K562 (cell line): ENCODE measurements at regions not wholly inside any gene's neighbourhood (a gene's known extent, or its start where the extent isn't known, plus 50 kb on each side); places are given as distances from the start of the nearest gene placed in this dataset.

Experiments used
- ATAC-seq: fragments of 200-7000 bp; cut with Tn5 transposase; 3 replicates; pipeline ENCODE4 v1.9.1; 2020; ENCODE audit warnings: moderate library complexity
- BruUV-seq: library from RNA; stranded (reverse); fragments of 400-500 nt; replicated peaks from 2 replicates; lab custom pipeline; 2021; lab: Mats Ljungman, UMichigan
- CTCF ChIA-PET: fragments of 300-600 bp; formaldehyde crosslinking; extraction: SDS; loops from one replicate; lab custom pipeline; 2021; ENCODE audit warnings: low intra/inter-chr PET ratio; lab: Yijun Ruan, JAX
- POLR2A ChIA-PET: fragments of 300-600, 350-650 bp; sonication (Branson Sonifier 250); formaldehyde crosslinking; extraction: SDS; loops from one replicate; lab custom pipeline; 2021; ENCODE audit warnings: antibody characterized with exemption, inconsistent platforms; lab: Yijun Ruan, JAX
- DNase-seq, 4 experiments: peaks; one replicate each; pipeline versions ENCODE4 v3.0.0 to v3.0.0-alpha.2; 2011 to 2018; ENCODE audit warnings: low spot score in 3 of 4, mixed read lengths in 3 of 4; ENCODE audit errors: extremely low read depth in 1 of 4
- FAIRE-seq: peaks from 2 replicates; lab custom pipeline; 2011; peaks lifted over from hg19 to GRCh38; lab: Jason Lieb, UNC
- H2AFZ ChIP-seq: 2 replicates; pipeline ENCODE4 v1.6.0; 2011; ENCODE audit warnings: low read depth, low read length, control low read depth, inconsistent platforms
- H3K27ac ChIP-seq: fragments of 200-600 bp; 3 replicates; pipeline ENCODE4 v1.8.0; 2011; ENCODE audit warnings: low read depth, mild to moderate bottlenecking, control low read depth, inconsistent platforms, low read length, moderate library complexity, mixed read lengths; ENCODE audit errors: extremely low read depth
- H3K27me3 ChIP-seq, 2 experiments: fragments of 300-600 bp in 1 of 2; 2 replicates in 1 of 2; 3 replicates in 1 of 2; pipeline versions ENCODE4 v1.6.0 to v1.8.0; 2011; ENCODE audit warnings: inconsistent platforms in 2 of 2, low read length in 2 of 2, mild to moderate bottlenecking in 1 of 2, mixed read lengths in 1 of 2, moderate library complexity in 1 of 2; ENCODE audit not compliant: control insufficient read depth in 2 of 2, insufficient read depth in 2 of 2
- H3K36me3 ChIP-seq: fragments of 300-600 bp; 3 replicates; pipeline ENCODE4 v1.8.0; 2011; ENCODE audit warnings: mild to moderate bottlenecking, low read length, inconsistent platforms; ENCODE audit not compliant: control insufficient read depth, insufficient read depth
- H3K4me1 ChIP-seq, 2 experiments: fragments of 200-600 bp in 1 of 2; replicated peaks in 1 of 2; 2 replicates in 1 of 2; 3 replicates in 1 of 2; pipeline versions ENCODE4 v1.5.1 to v1.8.0; 2011; ENCODE audit warnings: inconsistent platforms in 2 of 2, low read length in 2 of 2, mild to moderate bottlenecking in 1 of 2, mixed read lengths in 1 of 2, moderate library complexity in 1 of 2; ENCODE audit not compliant: control insufficient read depth in 2 of 2, insufficient read depth in 2 of 2
- H3K4me2 ChIP-seq: 2 replicates; pipeline ENCODE4 v1.6.1; 2011; ENCODE audit warnings: low read length, control low read depth, inconsistent platforms, mixed read lengths; ENCODE audit not compliant: insufficient read depth
- H3K4me3 ChIP-seq: fragments of 200-600 bp; sonication (generic), shearing (Covaris generic); 2 replicates; pipeline ENCODE4 v1.5.1; 2016; ENCODE audit warnings: control low read depth, inconsistent platforms
- H3K79me2 ChIP-seq: fragments of 200-600 bp; 3 replicates; pipeline ENCODE4 v1.8.0; 2011; ENCODE audit warnings: low read length, inconsistent platforms; ENCODE audit not compliant: control insufficient read depth, insufficient read depth
- H3K9ac ChIP-seq, 2 experiments: 2 replicates each; pipeline versions ENCODE4 v1.6.0 to v1.6.1; 2011; ENCODE audit warnings: low read depth in 2 of 2, low read length in 2 of 2, control low read depth in 1 of 2, inconsistent platforms in 1 of 2, mild to moderate bottlenecking in 1 of 2, mixed read lengths in 1 of 2; ENCODE audit not compliant: insufficient read depth in 1 of 2
- H3K9me1 ChIP-seq: one replicate; pipeline ENCODE4 v1.6.0; 2011; ENCODE audit warnings: inconsistent platforms, mild to moderate bottlenecking, low read length, moderate library complexity; ENCODE audit not compliant: control insufficient read depth, insufficient read depth
- H3K9me3 ChIP-seq: replicated peaks from 2 replicates; pipeline ENCODE4 v1.5.1; 2011; ENCODE audit warnings: low read depth, low read length, inconsistent platforms; ENCODE audit not compliant: control insufficient read depth, insufficient read depth
- H4K20me1 ChIP-seq: replicated peaks from 2 replicates; pipeline ENCODE4 v1.6.1; 2011; ENCODE audit warnings: low read length, inconsistent platforms, mixed read lengths; ENCODE audit not compliant: control insufficient read depth, insufficient read depth
- DMBX1 ChIP-seq: fragments of 250-450 bp; sonication (Bioruptor Pico); IDR thresholded peaks from 2 replicates; pipeline ENCODE4 v1.8.0; 2022; ENCODE audit warnings: inconsistent platforms, mild to moderate bottlenecking, moderate library complexity, borderline replicate concordance
- E2F4 ChIP-seq: sonication (generic); formaldehyde crosslinking; IDR thresholded peaks from 2 replicates; pipeline ENCODE4 v1.8.0; 2022; ENCODE audit warnings: mild to moderate bottlenecking, low read depth, missing genetic modification reagents
- HNRNPH1 ChIP-seq: fragments of 200-400 bp; formaldehyde crosslinking; optimal IDR thresholded peaks from 2 replicates; pipeline ENCODE3; 2017; ENCODE audit warnings: low read depth, mild to moderate bottlenecking, low read length, moderate library complexity
- NFE2 ChIP-seq: IDR thresholded peaks from 2 replicates; pipeline ENCODE4 v1.6.1; 2014; ENCODE audit warnings: antibody characterized with exemption, low read depth
- PML ChIP-seq: IDR thresholded peaks from 2 replicates; pipeline ENCODE4 v1.6.1; 2012; ENCODE audit warnings: low read length, inconsistent platforms
- STAG1 ChIP-seq: sonication (generic); formaldehyde crosslinking; IDR thresholded peaks from 2 replicates; pipeline ENCODE4 v1.5.0; 2020; ENCODE audit warnings: missing genetic modification reagents, borderline replicate concordance
- XRCC5 ChIP-seq: fragments of 200-400 bp; formaldehyde crosslinking; IDR thresholded peaks from 2 replicates; pipeline ENCODE4 v1.6.1; 2017; ENCODE audit warnings: low read depth, mild to moderate bottlenecking, low read length
- ZBTB12 ChIP-seq: fragments of 250-450 bp; sonication (Bioruptor Pico); IDR thresholded peaks from 2 replicates; pipeline ENCODE4 v1.4.0; 2020
- ZC3H4 ChIP-seq: sonication (generic); formaldehyde crosslinking; IDR thresholded peaks from 2 replicates; pipeline ENCODE4 v1.9.0; 2021; ENCODE audit warnings: missing genetic modification reagents, borderline replicate concordance
- ZNF586 ChIP-seq: fragments of 450-650 bp; formaldehyde crosslinking; conservative IDR thresholded peaks from 2 replicates; pipeline ENCODE4 v1.4.0; 2020; ENCODE audit warnings: mild to moderate bottlenecking, moderate library complexity
- ZSCAN29 ChIP-seq: fragments of 450-650 bp; IDR thresholded peaks from 2 replicates; pipeline ENCODE4 v1.6.1; 2017
- WGBS: fragments of 100-300 bp; shearing (Covaris generic); methylation state at CpG from one replicate; pipeline ENCODE4 v1.1.6; 2016; ENCODE audit warnings: low coverage, mixed read lengths; ENCODE audit not compliant: insufficient coverage; ENCODE audit errors: missing lambda C conversion rate; 5-methylcytosine and 5-hydroxymethylcytosine counted together
- in situ Hi-C: fragments of 300-500 bp; cut with MboI; formaldehyde crosslinking; loops from 4 replicates; pipeline ENCODE4 v1.15.0; 2018; ENCODE audit warnings: inconsistent platforms, mixed read lengths
- intact Hi-C: fragments of 100-400 bp; cut with micrococcal nuclease; formaldehyde crosslinking; loops from 2 replicates; pipeline ENCODE4 v1.14.2; 2022

GRCh38 chr5:4309026-4309425 lies 713.4 kb downstream of the IRX1 start (continued):
- no peak for TF ChIP-seq E2F4 (CRISPR knock-in tag)
- no peak for TF ChIP-seq DMBX1
- TF ChIP-seq ZNF586 (CRISPR knock-in tag): no peak
- TF ChIP-seq ZC3H4 (CRISPR knock-in tag): no peak
- TF ChIP-seq NFE2: no peak
- no peak for TF ChIP-seq ZSCAN29

- no peak overlapping the region for H3K27ac ChIP-seq
- H4K20me1 ChIP-seq: no peaks in the 10 kb centered on the region
- FAIRE-seq (no peak), ATAC-seq (no peak), DNase-seq (no peak)
- no peak overlapping the region for H2AFZ ChIP-seq
- in situ Hi-C loops (no loop called here), intact Hi-C loops (no loop called here)
- no TSS peak for BruUV-seq
- H3K9me1 ChIP-seq: no peaks in the 10 kb centered on the region
- no peaks in the 10 kb centered on the region for H3K36me3 ChIP-seq
- H3K9ac ChIP-seq: no peak overlapping the region
- TF ChIP-seq STAG1 (no peak), DMBX1 (no peak), XRCC5 (no peak), PML (no peak), ZBTB12 (no peak), HNRNPH1 (no peak)
- WGBS: 1% methylated on average over 5 of the region's 5 CpGs
- no peaks in the 10 kb centered on the region for H3K27me3 ChIP-seq
- no peak overlapping the region for H3K4me3 ChIP-seq
- CTCF ChIA-PET: no interaction called here
- POLR2A ChIA-PET: no interaction called here
- no peak overlapping the region for H3K4me2 ChIP-seq
- H3K9me3 ChIP-seq: no peaks in the 10 kb centered on the region
- H3K79me2 ChIP-seq: no peaks in the 10 kb centered on the region
- no peaks in the 10 kb centered on the region for H3K4me1 ChIP-seq
These were observed 717.5 kb downstream of the IRX1 start for GRCh38 chr5:4313138-4313537.
